Activated CD4-positive, alpha-beta T cell treated with anti-CD3 and anti-CD28 coated beads, Interleukin-2, amount 10 ng/mL, durations not matched to agents 24 days and 14 days (primary cell): ENCODE measurements at regions not wholly inside any gene's neighbourhood (a gene's known extent, or its start where the extent isn't known, plus 50 kb on each side); places are given as distances from the start of the nearest gene placed in this dataset.
A peak's percentile ranks its signal among the peaks of the same experiment; 100 is the strongest.

Experiments
- DNase-seq: peaks from one replicate; pipeline ENCODE4 v3.0.0; 2022
- H3K27ac Mint-ChIP-seq: one replicate; pipeline ENCODE4 v1.8.0; 2022; ENCODE audit warnings: mild to moderate bottlenecking, mixed read lengths
- H3K27me3 Mint-ChIP-seq: one replicate; pipeline ENCODE4 v1.8.0; 2022; ENCODE audit warnings: mixed read lengths
- H3K36me3 Mint-ChIP-seq: one replicate; pipeline ENCODE4 v1.8.0; 2022; ENCODE audit warnings: low read depth, mild to moderate bottlenecking, mixed read lengths
- H3K4me1 Mint-ChIP-seq: one replicate; pipeline ENCODE4 v1.8.0; 2021; ENCODE audit warnings: mixed read lengths
- H3K4me3 Mint-ChIP-seq: one replicate; pipeline ENCODE4 v1.8.0; 2022; ENCODE audit warnings: mild to moderate bottlenecking, moderate library complexity, mixed read lengths
- H3K9me3 Mint-ChIP-seq: one replicate; pipeline ENCODE4 v1.8.0; 2021; ENCODE audit warnings: mixed read lengths
- intact Hi-C: fragments of 100-400 bp; cut with micrococcal nuclease; formaldehyde crosslinking; loops from one replicate; pipeline ENCODE4 v1.15.1; 2023

GRCh38 chr3:18812316-18812715 is 336.0 kb upstream of the KCNH8 start:
- Mint-ChIP-seq H3K27ac (no peak overlapping the region), H3K9me3 (peaks cover 9% of the 10 kb centered on the region), H3K4me1 (peaks cover 11% of the 10 kb centered on the region), H3K36me3 (no peaks in the 10 kb centered on the region), H3K4me3 (no peak overlapping the region), H3K27me3 (no peaks in the 10 kb centered on the region)
- intact Hi-C loops, result no loop called here
- no peak for DNase-seq

- intact Hi-C loops, result no loop called here
- Mint-ChIP-seq H3K4me3 (no peak overlapping the region), H3K4me1 (peaks cover 8% of the 10 kb centered on the region), H3K9me3 (peaks cover 5% of the 10 kb centered on the region), H3K27ac (no peak overlapping the region), H3K27me3 (no peaks in the 10 kb centered on the region), H3K36me3 (no peaks in the 10 kb centered on the region)
- no peak for DNase-seq
Measured at GRCh38 chr3:18810306-18810661, 338.0 kb upstream of the KCNH8 start.

- DNase-seq, result no peak
- H3K9me3 Mint-ChIP-seq, result peaks cover 8% of the 10 kb centered on the region
- no peaks in the 10 kb centered on the region for H3K27me3 Mint-ChIP-seq
- H3K4me1 Mint-ChIP-seq, result peaks cover 8% of the 10 kb centered on the region
- H3K4me3 Mint-ChIP-seq, result no peak overlapping the region
- no peak overlapping the region for H3K27ac Mint-ChIP-seq
- H3K36me3 Mint-ChIP-seq, result no peaks in the 10 kb centered on the region
- intact Hi-C loops, result no loop called here
Measured at GRCh38 chr3:18809640-18810305, 338.5 kb upstream of the KCNH8 start.

DNA sequence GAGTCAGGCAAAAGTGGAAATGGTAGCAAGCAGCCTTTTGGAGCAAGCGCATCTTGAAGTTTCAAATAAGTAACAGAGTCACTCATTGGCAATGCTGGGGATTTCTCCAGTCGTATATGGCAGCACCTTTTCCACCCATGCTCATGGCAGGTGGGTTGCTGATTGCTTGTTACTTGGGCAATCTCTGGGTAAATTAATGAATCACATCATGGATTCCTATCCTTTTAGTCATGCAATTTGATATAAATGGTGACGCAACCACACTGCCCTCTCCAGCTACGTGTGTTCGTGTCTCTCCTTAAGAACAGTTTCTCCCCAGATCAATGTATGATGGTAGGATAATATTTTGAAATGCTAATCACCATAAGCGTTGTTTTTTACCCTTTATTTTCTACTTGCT is 339.9 kb upstream of the KCNH8 start:
- H3K9me3 Mint-ChIP-seq, result peaks cover 14% of the 10 kb centered on the region
- no peak for DNase-seq
- peaks cover 8% of the 10 kb centered on the region for H3K4me1 Mint-ChIP-seq
- intact Hi-C loops, result no loop called here
- H3K4me3 Mint-ChIP-seq, result no peak overlapping the region
- no peak overlapping the region for H3K27ac Mint-ChIP-seq
- H3K36me3 Mint-ChIP-seq, result no peaks in the 10 kb centered on the region
- no peaks in the 10 kb centered on the region for H3K27me3 Mint-ChIP-seq

GRCh38 chr3:18807593-18807992 is 340.7 kb upstream of the KCNH8 start:
- no peak for DNase-seq
- Mint-ChIP-seq H3K27me3 (no peaks in the 10 kb centered on the region), H3K27ac (no peak overlapping the region), H3K36me3 (no peaks in the 10 kb centered on the region), H3K9me3 (peaks cover 9% of the 10 kb centered on the region), H3K4me1 (peaks cover 8% of the 10 kb centered on the region), H3K4me3 (no peak overlapping the region)
- intact Hi-C loops, result no loop called here

DNA sequence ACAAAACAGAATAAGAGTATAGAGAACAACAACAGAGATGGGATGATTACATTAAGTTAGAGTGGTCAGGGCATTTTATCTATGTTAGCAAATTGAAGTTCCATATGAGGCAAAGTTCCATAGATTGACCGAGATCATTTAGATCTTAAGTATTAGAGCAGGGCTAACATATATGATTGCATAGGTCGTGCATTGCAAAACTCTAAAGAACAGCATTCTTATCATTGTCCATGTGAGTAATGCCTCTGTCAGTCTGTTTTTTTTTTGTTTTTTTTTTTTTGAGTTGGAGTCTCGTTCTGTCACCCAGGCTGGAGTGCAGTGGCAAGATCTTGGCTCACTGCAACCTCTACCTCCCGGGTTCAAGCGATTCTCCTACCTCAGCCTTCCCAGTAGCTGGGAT is 341.7 kb upstream of the KCNH8 start:
- no peak for DNase-seq
- Mint-ChIP-seq H3K36me3 (no peaks in the 10 kb centered on the region), H3K27me3 (no peaks in the 10 kb centered on the region), H3K9me3 (peaks cover 9% of the 10 kb centered on the region), H3K27ac (no peak overlapping the region), H3K4me3 (no peak overlapping the region), H3K4me1 (peaks cover 8% of the 10 kb centered on the region)
- intact Hi-C loops, result no loop called here

DNA sequence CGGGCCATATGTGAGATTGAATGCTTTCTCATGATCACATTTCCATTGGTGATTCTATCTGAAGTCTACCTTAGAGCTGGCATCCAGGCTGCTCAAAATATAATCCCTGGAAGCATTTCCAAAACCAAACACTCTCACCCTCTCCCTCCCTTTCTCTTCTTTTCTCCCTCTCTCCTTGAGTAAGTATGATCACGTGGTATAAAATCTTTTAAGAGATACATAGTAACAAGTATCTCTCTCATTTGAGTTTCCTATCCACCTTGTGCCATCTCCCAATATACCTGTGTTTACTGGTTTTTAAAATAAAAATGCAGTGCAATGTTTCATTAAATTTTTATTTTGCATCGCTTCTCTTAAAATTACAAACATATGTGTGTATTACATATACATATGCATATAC is 350.9 kb upstream of the KCNH8 start:
- intact Hi-C loops, result no loop called here
- peaks cover 2% of the 10 kb centered on the region for H3K4me1 Mint-ChIP-seq
- no peak for DNase-seq
- no peaks in the 10 kb centered on the region for H3K27me3 Mint-ChIP-seq
- H3K9me3 Mint-ChIP-seq, result peaks cover 4% of the 10 kb centered on the region
- H3K4me3 Mint-ChIP-seq, result no peak overlapping the region
- H3K36me3 Mint-ChIP-seq, result no peaks in the 10 kb centered on the region
- H3K27ac Mint-ChIP-seq, result no peak overlapping the region

- no peak overlapping the region for H3K27ac Mint-ChIP-seq
- intact Hi-C loops, result no loop called here
- peaks cover 2% of the 10 kb centered on the region for H3K27me3 Mint-ChIP-seq
- peaks cover 2% of the 10 kb centered on the region for H3K4me1 Mint-ChIP-seq
- no peak for DNase-seq
- H3K4me3 Mint-ChIP-seq, result no peak overlapping the region
- no peaks in the 10 kb centered on the region for H3K36me3 Mint-ChIP-seq
- H3K9me3 Mint-ChIP-seq, result peaks cover 4% of the 10 kb centered on the region
Measured at GRCh38 chr3:18795078-18795477, 353.2 kb upstream of the KCNH8 start.

DNA sequence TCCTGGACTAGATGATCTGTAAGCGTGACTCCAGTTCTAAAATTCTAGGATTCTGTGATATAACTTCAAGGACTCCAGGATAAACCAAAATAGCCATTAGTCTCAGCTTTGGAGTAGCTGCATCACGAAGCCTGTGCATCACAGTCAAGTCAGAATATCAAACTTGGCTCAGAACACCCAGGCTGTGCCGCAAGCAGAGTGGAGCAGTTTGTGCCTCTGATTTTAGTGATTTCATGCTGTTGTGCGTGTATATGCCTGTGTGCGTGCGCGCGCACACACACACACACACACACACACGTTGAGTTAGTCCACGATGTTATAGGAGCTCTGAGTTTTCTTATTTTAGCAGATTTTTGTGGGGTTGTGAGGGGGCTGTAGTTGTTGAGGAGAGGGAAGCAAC is 356.6 kb upstream of the KCNH8 start:
- H3K27me3 Mint-ChIP-seq, result peaks cover 2% of the 10 kb centered on the region
- no peak for DNase-seq
- no peak overlapping the region for H3K4me3 Mint-ChIP-seq
- intact Hi-C loops, result loop anchor here (2.0 to 5.0 kb wide), 2 partner anchors 33 to 81 kb away; no protein-coding TSS in a partner anchor
- peaks cover 4% of the 10 kb centered on the region for H3K4me1 Mint-ChIP-seq
- H3K36me3 Mint-ChIP-seq, result no peaks in the 10 kb centered on the region
- H3K9me3 Mint-ChIP-seq, result no peaks in the 10 kb centered on the region
- no peak overlapping the region for H3K27ac Mint-ChIP-seq

GRCh38 chr3:18791182-18791581 is 357.1 kb upstream of the KCNH8 start:
- Mint-ChIP-seq H3K9me3 (no peaks in the 10 kb centered on the region), H3K36me3 (no peaks in the 10 kb centered on the region), H3K4me3 (no peak overlapping the region), H3K4me1 (peaks cover 8% of the 10 kb centered on the region), H3K27me3 (peaks cover 2% of the 10 kb centered on the region), H3K27ac (no peak overlapping the region)
- intact Hi-C loops, result loop anchor here (2.0 to 5.0 kb wide), 2 partner anchors 34 to 81 kb away; no protein-coding TSS in a partner anchor
- DNase-seq, result no peak

- intact Hi-C loops, result loop anchor here (2.0 to 5.0 kb wide), 2 partner anchors 34 to 82 kb away; no protein-coding TSS in a partner anchor
- no peak overlapping the region for H3K4me3 Mint-ChIP-seq
- no peaks in the 10 kb centered on the region for H3K36me3 Mint-ChIP-seq
- H3K4me1 Mint-ChIP-seq, result peaks cover 8% of the 10 kb centered on the region
- DNase-seq, result peak; percentile 61
- H3K27ac Mint-ChIP-seq, result no peak overlapping the region
- peaks cover 2% of the 10 kb centered on the region for H3K27me3 Mint-ChIP-seq
- H3K9me3 Mint-ChIP-seq, result no peaks in the 10 kb centered on the region
Measured at GRCh38 chr3:18790384-18790783, 357.9 kb upstream of the KCNH8 start.

DNA sequence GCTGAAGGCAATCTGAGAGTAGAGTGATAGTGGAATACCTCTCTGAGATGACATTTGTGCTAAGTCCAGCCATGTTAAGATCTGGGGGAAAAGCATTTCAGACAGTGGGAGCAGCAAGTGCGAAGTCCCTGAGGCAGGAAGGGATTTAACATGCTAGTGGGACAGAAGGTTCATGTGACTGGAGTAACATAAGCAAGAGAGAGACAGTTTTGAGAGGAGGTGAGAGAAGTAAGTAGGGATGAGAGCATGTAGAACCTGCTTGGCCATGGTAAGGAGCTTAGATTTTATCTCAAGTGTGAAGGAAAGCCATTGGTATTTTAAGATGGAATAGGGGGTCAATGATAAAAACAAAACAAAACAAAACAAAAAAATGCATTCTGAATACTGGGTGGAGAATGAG is 358.6 kb upstream of the KCNH8 start:
- no peak overlapping the region for H3K27ac Mint-ChIP-seq
- no peak overlapping the region for H3K4me3 Mint-ChIP-seq
- H3K4me1 Mint-ChIP-seq, result peaks cover 6% of the 10 kb centered on the region
- intact Hi-C loops, result loop anchor here (2.0 to 10.0 kb wide), 3 partner anchors 35 to 195 kb away; no protein-coding TSS in a partner anchor
- no peaks in the 10 kb centered on the region for H3K9me3 Mint-ChIP-seq
- no peaks in the 10 kb centered on the region for H3K36me3 Mint-ChIP-seq
- DNase-seq, result no peak
- peaks cover 2% of the 10 kb centered on the region for H3K27me3 Mint-ChIP-seq

GRCh38 chr3:18787441-18787840 is 360.9 kb upstream of the KCNH8 start:
- Mint-ChIP-seq H3K27ac (no peak overlapping the region), H3K4me1 (peaks cover 6% of the 10 kb centered on the region), H3K36me3 (no peaks in the 10 kb centered on the region), H3K27me3 (peaks cover 2% of the 10 kb centered on the region), H3K9me3 (no peaks in the 10 kb centered on the region), H3K4me3 (no peak overlapping the region)
- intact Hi-C loops, result loop anchor here (2.0 to 10.0 kb wide), 2 partner anchors 43 to 197 kb away; no protein-coding TSS in a partner anchor
- no peak for DNase-seq

DNA sequence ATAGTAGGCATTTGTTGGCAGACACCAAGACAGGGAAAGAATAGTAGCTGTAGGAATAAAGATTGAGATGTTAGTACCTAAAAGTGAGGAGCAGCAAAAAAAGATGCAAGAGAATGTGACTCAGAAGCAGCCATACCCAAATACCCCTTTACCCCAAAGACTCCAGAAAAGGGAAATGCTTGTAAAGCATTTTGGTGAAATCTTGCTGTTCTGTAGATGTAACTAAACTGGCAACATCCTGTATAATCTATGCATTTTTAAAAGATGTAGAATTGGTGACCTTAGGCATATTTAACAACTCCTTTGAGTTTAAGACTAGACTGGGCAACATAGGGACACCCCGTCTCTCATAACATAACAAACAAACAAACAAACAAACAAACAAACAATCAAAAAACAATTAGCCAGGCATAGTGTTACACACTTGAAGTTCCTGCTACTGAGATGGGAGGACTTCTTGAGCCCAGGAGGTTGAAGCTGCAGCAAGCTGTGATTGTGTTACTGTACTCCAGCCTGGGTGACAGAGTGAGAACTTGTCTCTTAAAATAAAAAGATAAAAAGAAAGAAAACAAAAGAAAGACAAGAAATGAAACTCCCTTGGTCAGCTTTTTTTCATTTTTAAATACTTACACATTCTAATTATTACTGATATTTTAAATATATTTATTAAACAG is 361.5 kb upstream of the KCNH8 start:
- no peak overlapping the region for H3K27ac Mint-ChIP-seq
- peaks cover 6% of the 10 kb centered on the region for H3K4me1 Mint-ChIP-seq
- intact Hi-C loops, result loop anchor here (2.0 to 10.0 kb wide), 2 partner anchors 42 to 198 kb away; no protein-coding TSS in a partner anchor
- H3K9me3 Mint-ChIP-seq, result no peaks in the 10 kb centered on the region
- DNase-seq, result peak; percentile 68
- no peak overlapping the region for H3K4me3 Mint-ChIP-seq
- peaks cover under 1% of the 10 kb centered on the region for H3K27me3 Mint-ChIP-seq
- no peaks in the 10 kb centered on the region for H3K36me3 Mint-ChIP-seq
